Ishikawa (cell line): ENCODE measurements at regions not wholly inside any gene's neighbourhood (a gene's known extent, or its start where the extent isn't known, plus 50 kb on each side); places are given as distances from the start of the nearest gene placed in this dataset.

ENCODE experiments used
- CEBPB ChIP-seq: IDR thresholded peaks from 2 replicates; pipeline ENCODE4 v1.6.1; 2012
- CREB1 ChIP-seq: IDR thresholded peaks from 2 replicates; pipeline ENCODE4 v1.6.1; 2012; ENCODE audit warnings: low read depth
- EGR1 ChIP-seq: IDR thresholded peaks from 2 replicates; pipeline ENCODE4 v1.6.1; 2012
- EP300 ChIP-seq: IDR thresholded peaks from 2 replicates; pipeline ENCODE4 v1.6.1; 2012; ENCODE audit warnings: borderline replicate concordance
- FOXM1 ChIP-seq: IDR thresholded peaks from 2 replicates; pipeline ENCODE4 v1.6.1; 2012; ENCODE audit warnings: low read depth, borderline replicate concordance
- NFIC ChIP-seq: IDR thresholded peaks from 2 replicates; pipeline ENCODE4 v1.6.1; 2012
- RAD21 ChIP-seq: IDR thresholded peaks from 2 replicates; pipeline ENCODE4 v1.6.1; 2012; ENCODE audit warnings: low read depth
- REST ChIP-seq: IDR thresholded peaks from 2 replicates; pipeline ENCODE4 v1.6.1; 2012; ENCODE audit warnings: low read depth, mild to moderate bottlenecking
- TAF1 ChIP-seq: IDR thresholded peaks from 2 replicates; pipeline ENCODE4 v1.6.1; 2012; ENCODE audit warnings: low read depth, mild to moderate bottlenecking
- TCF12 ChIP-seq: IDR thresholded peaks from 2 replicates; pipeline ENCODE4 v1.6.1; 2012; ENCODE audit warnings: low read depth
- TEAD4 ChIP-seq: IDR thresholded peaks from 2 replicates; pipeline ENCODE4 v1.6.1; 2012
- ZBTB7A ChIP-seq: IDR thresholded peaks from 2 replicates; pipeline ENCODE4 v1.6.1; 2012; ENCODE audit warnings: low read depth
- TF ChIP-seq, protein P1 (sequence below): IDR thresholded peaks from 2 replicates; pipeline ENCODE4 v1.6.1; 2012
- TF ChIP-seq, protein P2 (sequence below): IDR thresholded peaks from 2 replicates; pipeline ENCODE4 v1.6.1; 2012

DNA sequence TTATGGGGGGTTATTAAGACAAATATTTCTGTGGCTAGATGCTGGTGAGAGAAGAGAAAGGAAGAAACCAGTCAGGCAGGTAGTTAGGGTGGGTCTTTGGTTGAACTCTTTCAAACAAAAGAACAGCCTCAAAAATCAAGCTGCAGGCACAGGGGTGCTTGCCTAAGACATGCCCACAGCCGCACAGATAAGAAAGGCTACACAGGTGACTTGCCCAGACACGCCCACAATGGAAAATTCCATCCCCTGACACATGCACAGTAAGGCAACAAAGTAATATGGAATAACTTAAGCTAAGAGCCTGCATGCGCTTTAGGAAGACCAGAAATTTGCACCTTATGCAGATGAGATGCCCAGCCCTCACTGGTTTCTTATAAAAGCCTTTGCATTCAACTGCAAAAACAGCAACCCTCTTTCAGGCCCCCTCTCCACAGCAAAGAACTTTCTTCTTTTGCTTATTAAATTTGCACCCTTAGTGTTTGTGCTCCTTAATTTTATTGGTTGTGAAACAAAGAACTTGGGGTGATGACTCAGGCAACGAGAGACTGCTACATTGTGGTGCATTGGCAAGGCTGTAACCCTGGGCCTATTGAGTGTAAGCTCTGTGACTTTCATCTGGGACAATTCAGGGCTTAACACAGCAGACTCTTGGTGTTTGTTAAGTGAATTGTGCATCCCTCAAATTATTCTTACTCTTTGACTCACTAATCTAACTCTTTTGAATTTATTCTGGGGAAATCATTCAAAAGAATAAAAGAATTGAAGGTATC, 149.4 kb downstream of the RPAP3 start:
- TF ChIP-seq TCF12, result no peak
- TF ChIP-seq CEBPB, result no peak
- TF ChIP-seq REST, result no peak
- TF ChIP-seq CREB1, result no peak

DNA sequence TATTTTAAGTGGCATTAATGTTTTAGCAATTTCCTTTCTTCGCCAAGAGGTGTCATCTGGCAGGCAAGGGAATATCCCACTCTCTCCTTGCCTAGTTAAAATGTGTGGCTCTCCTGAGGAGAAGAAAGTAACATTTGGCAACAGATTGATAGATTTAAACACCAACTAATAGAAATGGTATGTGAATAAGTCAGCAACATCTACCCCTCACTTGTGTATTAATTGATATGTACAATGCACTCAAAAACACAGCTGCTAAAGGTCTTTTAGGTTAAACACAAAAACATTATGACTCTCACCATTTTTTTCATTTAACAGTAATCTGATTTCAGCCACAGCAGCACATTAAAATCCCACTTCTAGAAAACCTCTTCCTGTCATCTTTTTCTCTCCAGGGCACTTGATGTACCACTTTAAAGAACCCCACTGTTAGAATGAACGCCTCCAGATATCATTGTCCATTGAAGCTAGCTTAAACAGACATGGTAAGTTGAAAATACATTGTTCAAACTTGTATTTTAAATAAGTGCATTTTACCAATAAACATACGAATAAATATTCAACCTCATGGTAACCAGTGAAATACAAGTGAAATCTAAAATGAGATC, 151.7 kb downstream of the RPAP3 start:
- no peak for TF ChIP-seq NFIC
- TF ChIP-seq REST, result no peak
- no peak for TF ChIP-seq EGR1
- TF ChIP-seq, protein P1, sequence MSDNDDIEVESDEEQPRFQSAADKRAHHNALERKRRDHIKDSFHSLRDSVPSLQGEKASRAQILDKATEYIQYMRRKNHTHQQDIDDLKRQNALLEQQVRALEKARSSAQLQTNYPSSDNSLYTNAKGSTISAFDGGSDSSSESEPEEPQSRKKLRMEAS, result no peak
- no peak for TF ChIP-seq TAF1
- no peak for TF ChIP-seq TCF12

- TF ChIP-seq NFIC (no peak), EGR1 (no peak), TEAD4 (no peak), RAD21 (no peak)
- TF ChIP-seq, protein P2, sequence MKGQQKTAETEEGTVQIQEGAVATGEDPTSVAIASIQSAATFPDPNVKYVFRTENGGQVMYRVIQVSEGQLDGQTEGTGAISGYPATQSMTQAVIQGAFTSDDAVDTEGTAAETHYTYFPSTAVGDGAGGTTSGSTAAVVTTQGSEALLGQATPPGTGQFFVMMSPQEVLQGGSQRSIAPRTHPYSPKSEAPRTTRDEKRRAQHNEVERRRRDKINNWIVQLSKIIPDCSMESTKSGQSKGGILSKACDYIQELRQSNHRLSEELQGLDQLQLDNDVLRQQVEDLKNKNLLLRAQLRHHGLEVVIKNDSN, result no peak
- TF ChIP-seq, protein P1, result no peak
Observed at GRCh38 chr12:47553266-47553665, 152.6 kb downstream of the RPAP3 start.

DNA sequence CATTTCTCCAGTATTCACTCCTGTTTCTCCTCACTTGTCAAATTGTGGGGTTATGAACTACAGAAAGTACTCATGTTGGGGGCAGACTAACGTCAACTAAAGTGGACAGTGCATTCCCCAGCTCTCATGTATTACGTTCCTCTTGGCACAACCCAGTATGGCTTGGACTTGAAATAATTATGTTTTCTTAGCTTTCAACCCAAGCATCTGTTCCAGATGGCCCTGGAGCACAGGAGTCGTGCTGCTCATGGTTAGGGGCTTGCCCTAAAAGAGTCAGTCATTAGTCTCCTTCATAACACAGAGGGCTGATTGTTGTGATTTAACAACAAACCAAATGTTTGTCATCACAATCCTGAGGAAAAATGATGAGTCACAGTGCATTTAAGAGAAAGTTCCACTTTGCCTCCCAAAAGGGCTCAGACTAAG, 154.4 kb downstream of the RPAP3 start:
- TF ChIP-seq, protein P2, result no peak
- TF ChIP-seq FOXM1 (no peak), EP300 (no peak), TCF12 (no peak), CREB1 (no peak), ZBTB7A (no peak), REST (no peak), RAD21 (no peak), NFIC (no peak), CEBPB (no peak)

GRCh38 chr12:47549258-47549657, 156.6 kb downstream of the RPAP3 start:
- 0 out of 2 replicates have a peak, but pooled peaks have one; percentile 8 for TF ChIP-seq NFIC
- TF ChIP-seq TEAD4, result no peak
- TF ChIP-seq RAD21, result no peak
- TF ChIP-seq TCF12, result no peak
- TF ChIP-seq CEBPB, result no peak
- no peak for TF ChIP-seq CREB1
- no peak for TF ChIP-seq REST
- no peak for TF ChIP-seq TAF1
